HEK293 (cell line): ENCODE measurements at regions not wholly inside any gene's neighbourhood (a gene's known extent, or its start where the extent isn't known, plus 50 kb on each side); places are given as distances from the start of the nearest gene placed in this dataset.

ENCODE experiments used
- HOXD13 ChIP-seq: sonication (generic); formaldehyde crosslinking; IDR thresholded peaks from 2 replicates; pipeline ENCODE4 v1.8.0; 2022; ENCODE audit warnings: missing genetic modification reagents, borderline replicate concordance
- KLF1 ChIP-seq: fragments of 450-650 bp; formaldehyde crosslinking; IDR thresholded peaks from 2 replicates; pipeline ENCODE4 v1.5.1; 2016; ENCODE audit warnings: missing biosample characterization, missing genetic modification characterization
- ZNF239 ChIP-seq: fragments of 450-650 bp; formaldehyde crosslinking; IDR thresholded peaks from 2 replicates; pipeline ENCODE4 v1.5.1; 2016; ENCODE audit warnings: missing biosample characterization, missing genetic modification characterization
- ZNF549 ChIP-seq: fragments of 450-650 bp; IDR thresholded peaks from 2 replicates; pipeline ENCODE4 v1.5.1; 2018; ENCODE audit warnings: missing biosample characterization, missing genetic modification characterization, mild to moderate bottlenecking, inconsistent platforms, moderate library complexity
- ZNF561 ChIP-seq: fragments of 450-650 bp; IDR thresholded peaks from 2 replicates; pipeline ENCODE4 v1.5.1; 2018; ENCODE audit warnings: missing biosample characterization, missing genetic modification characterization, borderline replicate concordance
- ZNF768 ChIP-seq: fragments of 450-650 bp; formaldehyde crosslinking; IDR thresholded peaks from 2 replicates; pipeline ENCODE4 v1.5.1; 2018; ENCODE audit warnings: missing biosample characterization, mild to moderate bottlenecking, missing genetic modification characterization
- TF ChIP-seq, protein P1 (sequence below): sonication (generic); formaldehyde crosslinking; IDR thresholded peaks from 2 replicates; pipeline ENCODE4 v1.8.1; 2022; ENCODE audit warnings: mild to moderate bottlenecking, moderate library complexity, missing genetic modification reagents
- TF ChIP-seq, protein P2 (sequence below): fragments of 450-650 bp; formaldehyde crosslinking; IDR thresholded peaks from 2 replicates; pipeline ENCODE4 v1.5.1; 2016; ENCODE audit warnings: missing biosample characterization, missing genetic modification characterization
- TF ChIP-seq, protein P3 (sequence below): fragments of 450-650 bp; formaldehyde crosslinking; IDR thresholded peaks from 2 replicates; pipeline ENCODE4 v1.5.1; 2016; ENCODE audit warnings: missing biosample characterization, missing genetic modification characterization

DNA sequence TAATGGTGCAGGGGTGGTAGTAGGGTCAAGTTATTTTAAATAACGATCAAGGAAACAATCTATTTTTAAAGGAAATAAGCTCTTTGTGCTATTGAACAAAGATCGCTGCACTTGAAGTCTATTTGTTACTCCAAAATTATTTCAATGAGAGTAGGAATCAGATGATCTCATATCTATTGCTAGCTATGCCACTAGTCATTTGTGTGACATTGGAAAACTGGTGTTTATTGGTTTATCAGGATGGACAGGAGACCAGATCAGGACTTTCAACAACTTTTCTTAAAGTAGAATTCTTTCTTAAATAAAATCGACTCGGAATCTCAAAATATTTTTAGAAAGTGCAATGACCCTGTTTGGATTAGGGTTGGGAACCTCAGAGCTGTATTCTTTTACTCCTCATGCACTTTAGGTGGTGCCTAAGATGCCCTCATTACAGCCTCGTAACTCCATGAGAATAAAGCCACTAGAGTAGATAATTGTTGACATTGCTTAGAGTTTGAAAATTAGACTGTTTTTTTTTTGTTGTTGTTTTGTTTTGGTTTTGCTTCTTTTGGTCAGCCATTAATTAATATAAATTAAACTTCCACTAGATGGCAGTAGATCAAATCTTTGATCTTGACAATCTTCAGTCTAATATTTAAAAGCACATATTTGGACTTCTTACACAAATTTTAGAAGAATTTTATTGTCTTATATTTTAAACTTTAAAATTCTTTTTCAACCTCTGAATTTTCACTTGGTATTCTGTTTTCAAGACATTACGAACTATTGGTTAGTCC is 352.4 kb downstream of the USP25 start:
- TF ChIP-seq KLF1 (tag by site-specific recombination) (no peak), HOXD13 (no peak), ZNF549 (tag by site-specific recombination) (no peak), ZNF561 (tag by site-specific recombination) (no peak), ZNF239 (tag by site-specific recombination) (no peak), ZNF768 (tag by site-specific recombination) (no peak)
- TF ChIP-seq, protein P1, sequence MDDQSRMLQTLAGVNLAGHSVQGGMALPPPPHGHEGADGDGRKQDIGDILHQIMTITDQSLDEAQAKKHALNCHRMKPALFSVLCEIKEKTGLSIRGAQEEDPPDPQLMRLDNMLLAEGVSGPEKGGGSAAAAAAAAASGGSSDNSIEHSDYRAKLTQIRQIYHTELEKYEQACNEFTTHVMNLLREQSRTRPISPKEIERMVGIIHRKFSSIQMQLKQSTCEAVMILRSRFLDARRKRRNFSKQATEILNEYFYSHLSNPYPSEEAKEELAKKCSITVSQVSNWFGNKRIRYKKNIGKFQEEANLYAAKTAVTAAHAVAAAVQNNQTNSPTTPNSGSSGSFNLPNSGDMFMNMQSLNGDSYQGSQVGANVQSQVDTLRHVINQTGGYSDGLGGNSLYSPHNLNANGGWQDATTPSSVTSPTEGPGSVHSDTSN (CRISPR knock-in tag) = no peak
- TF ChIP-seq, protein P2, sequence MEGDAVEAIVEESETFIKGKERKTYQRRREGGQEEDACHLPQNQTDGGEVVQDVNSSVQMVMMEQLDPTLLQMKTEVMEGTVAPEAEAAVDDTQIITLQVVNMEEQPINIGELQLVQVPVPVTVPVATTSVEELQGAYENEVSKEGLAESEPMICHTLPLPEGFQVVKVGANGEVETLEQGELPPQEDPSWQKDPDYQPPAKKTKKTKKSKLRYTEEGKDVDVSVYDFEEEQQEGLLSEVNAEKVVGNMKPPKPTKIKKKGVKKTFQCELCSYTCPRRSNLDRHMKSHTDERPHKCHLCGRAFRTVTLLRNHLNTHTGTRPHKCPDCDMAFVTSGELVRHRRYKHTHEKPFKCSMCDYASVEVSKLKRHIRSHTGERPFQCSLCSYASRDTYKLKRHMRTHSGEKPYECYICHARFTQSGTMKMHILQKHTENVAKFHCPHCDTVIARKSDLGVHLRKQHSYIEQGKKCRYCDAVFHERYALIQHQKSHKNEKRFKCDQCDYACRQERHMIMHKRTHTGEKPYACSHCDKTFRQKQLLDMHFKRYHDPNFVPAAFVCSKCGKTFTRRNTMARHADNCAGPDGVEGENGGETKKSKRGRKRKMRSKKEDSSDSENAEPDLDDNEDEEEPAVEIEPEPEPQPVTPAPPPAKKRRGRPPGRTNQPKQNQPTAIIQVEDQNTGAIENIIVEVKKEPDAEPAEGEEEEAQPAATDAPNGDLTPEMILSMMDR (tag by site-specific recombination) = no peak
- TF ChIP-seq, protein P3, sequence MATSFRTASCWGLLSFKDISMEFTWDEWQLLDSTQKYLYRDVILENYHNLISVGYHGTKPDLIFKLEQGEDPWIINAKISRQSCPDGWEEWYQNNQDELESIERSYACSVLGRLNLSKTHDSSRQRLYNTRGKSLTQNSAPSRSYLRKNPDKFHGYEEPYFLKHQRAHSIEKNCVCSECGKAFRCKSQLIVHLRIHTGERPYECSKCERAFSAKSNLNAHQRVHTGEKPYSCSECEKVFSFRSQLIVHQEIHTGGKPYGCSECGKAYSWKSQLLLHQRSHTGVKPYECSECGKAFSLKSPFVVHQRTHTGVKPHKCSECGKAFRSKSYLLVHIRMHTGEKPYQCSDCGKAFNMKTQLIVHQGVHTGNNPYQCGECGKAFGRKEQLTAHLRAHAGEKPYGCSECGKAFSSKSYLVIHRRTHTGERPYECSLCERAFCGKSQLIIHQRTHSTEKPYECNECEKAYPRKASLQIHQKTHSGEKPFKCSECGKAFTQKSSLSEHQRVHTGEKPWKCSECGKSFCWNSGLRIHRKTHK (tag by site-specific recombination) = no peak
